RKO (cell line): ENCODE measurements at regions not wholly inside any gene's neighbourhood (a gene's known extent, or its start where the extent isn't known, plus 50 kb on each side); places are given as distances from the start of the nearest gene placed in this dataset.

ENCODE experiments used
- DNase-seq: peaks from one replicate; pipeline ENCODE4 v3.0.0-alpha.2; 2016; ENCODE audit warnings: low spot score

DNA sequence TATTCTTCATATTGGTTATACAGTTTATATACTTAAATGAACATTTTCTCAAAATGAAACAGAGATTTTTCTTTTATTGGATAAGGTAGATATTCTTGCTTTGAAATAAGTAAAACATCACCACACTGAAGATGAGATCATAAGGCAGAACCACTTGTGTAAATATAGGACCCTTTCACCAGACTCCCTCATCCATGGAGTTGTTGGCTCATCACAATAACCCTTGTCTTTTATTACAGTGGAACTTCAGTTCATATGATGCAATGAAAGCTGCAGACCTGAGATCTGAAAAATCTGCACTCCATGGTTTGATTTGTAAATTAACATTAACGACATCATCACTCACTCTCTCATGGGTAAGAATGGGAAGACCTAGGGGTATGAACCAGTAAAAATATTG is 51.9 kb upstream of the DBX2 start:
- no peak for DNase-seq

DNA sequence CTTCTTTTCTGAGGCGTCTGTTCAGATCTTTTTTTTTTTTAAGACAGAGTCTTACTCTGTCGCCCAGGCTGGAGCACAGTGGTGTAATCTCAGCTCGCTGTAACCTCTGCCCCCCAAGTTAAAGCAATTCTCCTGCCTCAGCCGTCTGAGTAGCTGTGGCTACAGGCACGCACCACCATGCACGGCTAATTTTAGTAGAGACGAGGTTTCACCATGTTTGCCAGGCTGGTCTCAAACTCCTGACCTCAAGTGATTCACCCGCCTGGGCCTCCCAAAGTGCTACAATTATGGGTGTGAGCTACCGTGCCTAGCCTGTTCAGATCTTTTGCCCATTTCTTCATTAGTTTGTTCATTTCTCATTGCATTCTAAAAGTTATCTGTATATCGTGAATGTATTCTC is 55.1 kb upstream of the DBX2 start:
- DNase-seq: no peak

DNA sequence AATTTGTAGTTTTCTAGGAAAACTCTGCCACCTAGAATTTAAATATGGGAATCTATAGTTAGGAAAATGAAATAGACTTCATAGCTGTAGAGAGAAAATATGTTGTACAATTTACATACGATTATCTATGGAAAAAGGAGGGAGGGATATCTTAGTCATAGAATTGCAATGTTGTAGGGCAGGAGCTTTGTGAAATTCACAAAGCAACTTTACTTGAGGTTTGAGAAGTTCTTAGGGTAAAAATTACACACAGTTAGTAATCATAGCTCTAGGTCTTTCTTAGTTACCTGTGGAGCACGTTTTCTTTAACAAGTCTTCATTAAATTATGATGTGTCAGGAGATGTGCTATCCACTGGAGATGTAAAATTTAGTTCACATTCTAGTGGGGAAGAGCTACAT is 61.4 kb upstream of the DBX2 start:
- DNase-seq: no peak

DNA sequence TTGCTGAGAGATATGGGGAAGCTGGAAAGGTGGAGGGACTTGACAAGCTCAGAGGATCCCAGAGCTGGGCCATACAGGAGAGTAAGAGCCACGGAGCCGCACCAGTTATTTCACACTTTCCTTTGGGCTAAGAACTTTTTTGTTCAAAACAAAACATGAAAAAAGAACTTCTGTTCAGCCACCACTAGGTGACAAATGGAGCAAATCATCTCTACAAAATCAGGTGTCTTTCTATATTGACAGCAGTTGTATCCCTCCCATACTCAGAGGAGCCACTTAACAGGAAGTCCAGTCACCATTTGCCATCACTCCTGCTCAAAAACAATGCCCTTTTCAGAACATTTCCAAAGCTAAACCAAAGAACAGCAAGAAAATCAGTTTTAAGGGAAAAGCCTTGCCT is 70.3 kb upstream of the DBX2 start:
- DNase-seq: peak; percentile 5

DNA sequence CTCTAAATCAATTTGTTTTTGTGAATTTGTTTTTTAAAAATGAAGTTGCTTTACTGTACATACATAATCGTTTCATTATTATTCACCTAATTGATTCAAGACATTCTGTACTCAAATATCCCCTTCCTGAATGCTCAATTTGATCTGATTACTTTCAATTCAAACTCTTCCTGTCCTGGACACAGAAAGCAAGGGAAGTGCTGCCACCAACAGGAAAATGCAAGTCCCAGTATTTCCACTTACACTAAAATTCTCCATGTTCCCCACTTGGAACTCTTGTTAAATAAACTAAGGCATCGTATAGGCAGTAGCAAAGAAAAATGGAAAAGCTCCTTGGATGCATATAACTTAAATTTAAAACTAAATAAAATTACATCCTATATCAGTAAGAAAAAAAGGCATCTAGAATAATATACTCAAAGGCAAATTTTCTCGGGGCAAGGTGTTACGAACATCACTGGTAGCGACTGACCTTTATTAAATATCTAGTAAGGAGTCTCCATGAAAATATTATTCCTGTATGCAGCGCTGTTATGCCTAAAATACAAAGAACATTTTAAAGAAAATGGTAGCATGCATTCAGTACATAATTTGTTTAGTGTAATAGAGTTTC is 72.0 kb upstream of the DBX2 start:
- DNase-seq: peak; percentile 69

DNA sequence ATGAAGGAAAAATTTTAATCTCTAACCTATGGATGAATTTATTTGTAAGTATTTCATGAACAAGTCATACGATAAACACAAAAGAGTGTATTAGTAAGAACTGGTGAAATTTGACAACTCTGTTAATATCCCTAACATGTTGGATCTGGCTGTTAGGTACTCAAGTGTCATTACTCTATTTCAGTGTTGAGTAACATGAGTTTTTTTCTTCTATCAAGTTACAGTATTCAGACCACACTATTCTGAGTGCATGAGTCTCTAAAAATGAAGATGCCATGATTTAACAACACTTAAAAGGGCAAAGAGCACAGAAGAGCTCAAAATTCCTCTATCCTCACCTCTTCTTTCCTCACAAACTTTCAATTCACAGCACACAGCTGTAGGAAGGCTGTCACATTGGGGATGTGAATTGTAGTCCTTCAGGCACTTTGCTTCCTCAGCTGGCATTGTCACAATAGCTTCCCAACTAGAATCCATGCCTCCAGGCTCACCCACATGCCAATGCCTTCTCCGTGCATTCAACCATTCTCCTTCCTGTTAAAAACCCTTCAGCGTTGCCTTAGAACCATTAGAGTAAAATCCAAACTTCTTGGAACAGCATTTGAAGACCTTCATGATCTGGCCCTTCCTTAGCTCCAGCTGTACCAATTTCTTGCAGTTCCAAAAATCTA is 73.7 kb upstream of the DBX2 start:
- no peak for DNase-seq

DNA sequence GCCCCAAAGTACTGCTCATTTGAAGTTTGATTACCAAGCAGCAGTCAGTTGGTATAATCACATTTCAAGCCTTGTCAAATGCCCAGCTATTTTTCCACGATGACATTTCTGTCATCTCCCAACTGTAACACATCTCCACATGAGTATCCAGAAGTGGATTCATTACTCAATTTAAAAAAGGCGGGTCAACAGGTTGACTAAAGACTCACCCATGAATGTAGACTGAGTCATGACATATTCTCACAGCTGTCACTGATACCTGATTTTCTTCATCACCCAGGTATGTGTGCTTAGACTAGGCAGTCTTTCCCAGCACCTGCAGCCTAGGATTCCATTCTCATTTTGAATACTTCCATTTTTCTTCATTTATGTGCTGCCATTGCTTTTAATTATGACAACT is 75.1 kb upstream of the DBX2 start:
- DNase-seq: no peak

DNA sequence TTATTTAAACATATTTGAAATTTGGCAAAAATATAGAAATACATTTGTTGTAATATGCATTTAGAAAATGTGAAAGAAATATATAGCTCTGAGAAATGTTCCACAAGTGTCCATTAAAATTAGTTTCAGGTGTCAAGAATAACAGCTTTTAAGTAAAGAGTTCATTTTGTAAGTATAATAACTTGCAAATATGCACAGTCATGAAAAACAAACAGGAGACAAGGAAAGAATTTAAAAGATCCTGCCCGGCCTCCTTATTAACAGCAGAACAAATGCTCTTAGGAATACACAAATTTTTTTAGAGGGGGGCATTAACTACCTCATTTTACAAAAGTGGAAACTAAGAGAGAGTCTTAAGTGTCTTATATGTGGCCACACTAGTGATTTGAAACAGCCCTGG is 77.7 kb upstream of the DBX2 start:
- DNase-seq: no peak

DNA sequence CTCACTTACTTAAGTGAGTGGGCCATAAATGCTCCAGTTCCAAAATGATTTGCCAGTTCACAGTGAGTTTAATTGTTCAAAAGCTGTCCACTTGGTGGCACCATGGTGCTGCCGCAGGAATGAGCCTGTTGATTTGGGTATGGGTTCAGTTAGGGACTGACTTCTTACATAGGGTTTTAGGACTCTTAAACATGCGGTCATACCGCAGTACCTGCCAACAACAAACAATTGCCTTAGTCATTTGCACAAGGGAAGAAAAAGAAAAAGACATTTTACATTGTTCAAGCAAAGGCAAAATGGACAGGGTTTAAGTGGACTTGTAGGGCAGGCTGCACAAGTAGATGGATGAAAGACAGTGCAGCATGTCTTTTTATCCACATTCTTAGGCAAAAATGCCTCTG is 80.0 kb upstream of the DBX2 start:
- peak; percentile 75 for DNase-seq

DNA sequence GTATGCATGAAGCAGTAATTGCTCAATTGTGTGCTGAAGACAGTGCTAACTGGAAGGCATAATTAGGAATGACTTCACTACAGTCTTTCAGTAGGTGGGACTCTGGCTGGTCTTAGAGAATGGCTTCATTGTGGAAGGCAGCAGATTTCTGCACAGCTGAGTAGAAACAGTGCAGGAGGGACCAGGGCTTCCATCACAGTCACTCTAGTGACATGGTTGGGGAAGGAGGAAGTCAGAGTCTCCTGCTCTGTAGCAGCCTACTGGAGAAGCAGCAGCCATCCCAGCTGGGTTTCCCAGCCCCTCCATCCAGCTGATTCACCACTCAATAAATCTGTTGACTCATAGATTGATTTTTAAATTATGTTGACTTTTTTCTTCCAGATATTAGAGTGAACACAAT is 80.6 kb upstream of the DBX2 start:
- DNase-seq: no peak

DNA sequence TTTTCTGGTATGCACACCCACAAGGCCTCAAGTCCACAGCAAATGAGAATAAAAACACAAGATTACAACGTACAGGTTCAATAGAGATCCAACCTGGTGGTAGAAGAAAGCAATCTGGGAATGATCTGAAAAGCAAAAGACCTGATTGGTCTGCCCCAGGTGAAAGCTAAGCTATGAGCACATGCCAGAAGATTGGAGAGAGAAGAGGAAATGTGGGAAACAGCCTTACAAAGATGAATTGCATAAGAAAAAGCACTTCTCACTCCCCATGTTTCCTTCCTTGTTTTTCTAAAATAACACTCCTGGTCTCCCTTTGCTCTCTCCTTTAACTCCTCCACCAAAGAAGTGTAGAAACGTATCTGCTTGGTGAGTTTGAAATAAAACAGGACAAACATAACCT is 77.3 kb upstream of the ANO6 start:
- no peak for DNase-seq

DNA sequence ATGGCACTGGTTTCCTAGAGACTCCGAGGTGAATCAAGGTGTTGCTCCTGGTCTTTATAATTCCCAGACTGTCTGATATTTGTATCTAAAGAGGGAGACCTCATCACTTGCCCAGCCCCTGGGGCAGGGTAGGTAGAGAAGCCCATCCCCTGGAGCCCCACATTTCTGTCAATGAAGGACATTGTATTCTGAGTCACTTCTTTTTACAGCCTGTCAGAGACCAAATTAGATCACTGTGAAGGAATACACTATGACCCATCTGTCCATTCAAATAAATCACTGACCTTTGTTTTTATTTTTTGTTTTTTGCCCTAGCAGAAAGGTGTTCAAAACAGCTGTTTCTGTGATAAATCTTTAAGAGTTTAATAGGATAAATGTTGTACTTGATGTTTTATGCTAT is 67.9 kb upstream of the ANO6 start:
- no peak for DNase-seq

DNA sequence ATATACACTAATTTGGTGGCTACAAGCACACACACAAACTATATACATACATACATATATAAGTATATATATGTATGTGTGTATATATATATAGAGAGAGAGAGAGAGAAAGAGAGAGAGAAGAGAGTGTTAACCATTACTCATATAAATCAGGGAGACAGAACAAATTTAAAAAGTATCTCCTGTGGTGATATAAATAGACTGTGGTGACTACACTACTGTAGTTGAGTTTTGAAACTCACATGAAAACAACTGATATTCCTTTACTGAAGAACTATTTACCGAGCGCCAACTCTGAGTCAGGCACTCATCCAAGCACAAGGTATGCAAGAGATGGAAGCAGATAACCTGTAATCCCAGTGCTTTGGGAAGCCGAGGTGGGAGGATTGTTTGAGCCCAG is 67.3 kb upstream of the ANO6 start:
- DNase-seq: no peak

DNA sequence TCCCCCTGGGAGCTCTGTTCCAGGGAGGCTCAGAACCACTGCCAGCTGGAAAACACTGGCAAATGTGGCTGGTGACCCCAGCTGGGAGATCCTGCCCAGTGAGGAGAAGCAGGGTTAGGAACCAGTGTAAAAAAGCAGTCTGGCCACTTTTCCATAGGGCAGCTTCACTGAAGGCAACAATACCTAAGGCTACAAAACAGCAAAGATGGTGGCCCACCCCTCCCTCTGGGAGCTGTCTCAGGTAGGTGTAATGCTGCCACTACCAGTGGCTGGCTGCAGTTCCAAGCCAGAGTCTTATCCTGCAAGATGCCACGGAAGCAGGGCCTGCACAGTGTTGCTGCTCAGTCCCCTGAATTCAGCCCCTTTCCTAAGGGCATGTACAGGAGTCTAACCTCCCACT is 50.6 kb upstream of the ANO6 start:
- no peak for DNase-seq

DNA sequence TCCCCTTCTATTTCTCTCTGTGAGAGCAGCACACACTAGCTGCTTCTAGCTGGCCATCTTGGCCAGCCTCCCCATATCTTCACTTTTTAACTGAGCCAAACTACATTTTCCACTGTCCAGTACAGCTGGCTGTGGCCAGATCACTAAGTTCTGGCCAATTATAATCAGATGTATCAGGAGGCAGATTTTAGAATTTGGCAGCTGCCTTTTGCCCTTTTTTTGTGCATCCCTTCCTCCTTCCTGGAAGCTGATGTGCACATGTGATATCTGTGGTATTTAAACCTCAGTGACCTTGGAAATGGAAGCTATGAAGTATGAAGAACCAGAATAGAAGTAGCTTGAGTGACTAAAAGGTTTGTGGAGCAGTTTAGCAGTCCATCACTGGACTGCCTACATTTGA is 49.8 kb upstream of the ANO6 start:
- DNase-seq: no peak
